ENCODE measurements at regions not wholly inside any gene's neighbourhood (a gene's known extent, or its start where the extent isn't known, plus 50 kb on each side); places are given as distances from the start of the nearest gene placed in this dataset.

DNA sequence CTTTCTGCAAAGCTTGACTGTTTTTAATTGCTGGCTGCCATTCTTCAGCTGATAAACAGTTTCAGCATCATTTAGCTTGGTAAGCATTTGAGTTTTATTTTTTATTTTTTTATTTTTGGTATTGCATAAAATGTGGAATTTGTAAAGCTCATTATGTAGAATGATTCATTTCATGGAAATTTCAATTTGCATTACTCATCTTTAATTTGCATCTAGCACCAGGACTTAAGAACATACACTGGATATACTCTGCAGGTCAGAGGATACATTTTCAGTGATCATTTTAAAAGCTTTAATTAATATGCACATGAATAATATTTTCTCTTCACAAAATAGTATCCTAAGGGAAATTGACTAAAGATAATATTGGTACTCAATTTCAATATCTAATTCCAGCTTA, 732.4 kb upstream of the BCHE start:
- H3K4me1 Mint-ChIP-seq (ENCODE audit: unreplicated experiment): no peaks in the 10 kb centered on the region
- no peaks in the 10 kb centered on the region for H3K27me3 Mint-ChIP-seq (ENCODE audit: unreplicated experiment)
- no peaks in the 10 kb centered on the region for H3K9me3 Mint-ChIP-seq (ENCODE audit: unreplicated experiment)
- no peak overlapping the region for H3K27ac Mint-ChIP-seq (ENCODE audit: unreplicated experiment)
- H3K4me3 Mint-ChIP-seq (ENCODE audit: unreplicated experiment): no peak overlapping the region
- DNase-seq (ENCODE audit: low spot score): no peak
- H3K36me3 Mint-ChIP-seq (ENCODE audit: low read depth, unreplicated experiment): no peaks in the 10 kb centered on the region
- TF ChIP-seq, protein P1, sequence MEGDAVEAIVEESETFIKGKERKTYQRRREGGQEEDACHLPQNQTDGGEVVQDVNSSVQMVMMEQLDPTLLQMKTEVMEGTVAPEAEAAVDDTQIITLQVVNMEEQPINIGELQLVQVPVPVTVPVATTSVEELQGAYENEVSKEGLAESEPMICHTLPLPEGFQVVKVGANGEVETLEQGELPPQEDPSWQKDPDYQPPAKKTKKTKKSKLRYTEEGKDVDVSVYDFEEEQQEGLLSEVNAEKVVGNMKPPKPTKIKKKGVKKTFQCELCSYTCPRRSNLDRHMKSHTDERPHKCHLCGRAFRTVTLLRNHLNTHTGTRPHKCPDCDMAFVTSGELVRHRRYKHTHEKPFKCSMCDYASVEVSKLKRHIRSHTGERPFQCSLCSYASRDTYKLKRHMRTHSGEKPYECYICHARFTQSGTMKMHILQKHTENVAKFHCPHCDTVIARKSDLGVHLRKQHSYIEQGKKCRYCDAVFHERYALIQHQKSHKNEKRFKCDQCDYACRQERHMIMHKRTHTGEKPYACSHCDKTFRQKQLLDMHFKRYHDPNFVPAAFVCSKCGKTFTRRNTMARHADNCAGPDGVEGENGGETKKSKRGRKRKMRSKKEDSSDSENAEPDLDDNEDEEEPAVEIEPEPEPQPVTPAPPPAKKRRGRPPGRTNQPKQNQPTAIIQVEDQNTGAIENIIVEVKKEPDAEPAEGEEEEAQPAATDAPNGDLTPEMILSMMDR (IDR thresholded peaks at IDR 0.05; ENCODE audit: unreplicated experiment): no peak

DNA sequence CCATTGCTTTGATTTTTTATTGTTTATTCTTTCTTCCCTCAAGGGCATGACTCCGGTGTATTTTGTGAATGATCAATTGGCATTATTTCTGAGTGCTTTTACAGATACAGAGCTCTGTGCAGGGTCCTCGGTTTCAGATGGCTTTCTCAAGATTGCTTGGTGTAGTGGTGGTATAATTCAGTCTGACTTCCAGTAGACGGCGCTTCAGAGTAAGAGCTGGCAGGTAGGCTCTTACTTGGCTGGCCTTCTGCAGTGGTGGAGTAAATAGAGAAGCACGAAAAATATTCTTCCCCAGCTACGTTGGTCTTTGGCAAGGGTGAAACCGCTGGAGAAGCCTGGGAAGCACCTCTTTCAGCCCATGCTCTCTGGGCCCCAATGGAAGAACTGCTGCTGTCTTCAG, 723.0 kb upstream of the BCHE start:
- Mint-ChIP-seq H3K4me3 (ENCODE audit: unreplicated experiment) (no peak overlapping the region), H3K27ac (ENCODE audit: unreplicated experiment) (no peak overlapping the region), H3K36me3 (ENCODE audit: low read depth, unreplicated experiment) (no peaks in the 10 kb centered on the region), H3K4me1 (ENCODE audit: unreplicated experiment) (no peaks in the 10 kb centered on the region), H3K27me3 (ENCODE audit: unreplicated experiment) (no peaks in the 10 kb centered on the region), H3K9me3 (ENCODE audit: unreplicated experiment) (no peaks in the 10 kb centered on the region)
- DNase-seq (ENCODE audit: low spot score): no peak
- TF ChIP-seq, protein P1 (IDR thresholded peaks at IDR 0.05; ENCODE audit: unreplicated experiment): no peak

DNA sequence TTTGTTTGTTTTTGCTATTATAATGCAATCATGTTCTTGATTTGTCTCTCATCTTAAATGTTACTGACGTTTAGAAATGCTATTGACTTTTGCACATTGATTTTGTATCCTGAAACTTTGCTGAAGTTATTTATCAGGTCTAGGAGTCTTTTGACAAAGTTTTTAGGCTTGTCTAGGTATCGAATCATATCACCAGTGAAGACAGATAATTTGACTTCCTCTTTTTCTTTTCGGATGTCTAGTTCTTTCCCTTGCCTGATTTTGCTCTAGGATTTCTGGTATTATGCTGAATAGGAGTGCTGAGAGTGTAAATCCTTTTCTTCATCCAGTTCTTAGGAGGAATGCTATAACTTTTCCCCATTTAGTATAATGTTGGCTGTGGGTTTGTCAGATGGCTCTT, 719.7 kb upstream of the BCHE start:
- no peak for DNase-seq (ENCODE audit: low spot score)
- TF ChIP-seq, protein P1 (IDR thresholded peaks at IDR 0.05; ENCODE audit: unreplicated experiment): no peak
- Mint-ChIP-seq H3K27ac (ENCODE audit: unreplicated experiment) (no peak overlapping the region), H3K27me3 (ENCODE audit: unreplicated experiment) (no peaks in the 10 kb centered on the region), H3K36me3 (ENCODE audit: low read depth, unreplicated experiment) (no peaks in the 10 kb centered on the region), H3K9me3 (ENCODE audit: unreplicated experiment) (no peaks in the 10 kb centered on the region), H3K4me1 (ENCODE audit: unreplicated experiment) (no peaks in the 10 kb centered on the region), H3K4me3 (ENCODE audit: unreplicated experiment) (no peak overlapping the region)

DNA sequence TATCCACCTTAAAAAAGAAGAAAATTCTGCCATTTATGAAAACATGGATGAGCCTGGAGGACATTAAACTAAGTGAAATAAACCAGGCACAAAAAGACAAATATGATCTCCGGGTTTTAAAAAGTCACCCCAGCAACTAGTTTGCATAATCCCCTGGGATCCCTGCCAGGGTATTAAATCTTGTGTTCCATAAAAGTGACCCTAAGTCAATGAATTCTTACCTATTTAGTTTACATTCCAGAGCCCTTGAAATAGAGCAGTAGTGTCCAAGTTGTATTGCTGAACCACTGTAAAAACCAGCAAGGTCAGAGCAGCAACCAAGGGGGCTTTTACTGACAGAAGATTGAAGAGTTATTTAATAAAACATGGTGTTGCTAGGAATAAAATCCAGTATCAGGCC, 716.8 kb upstream of the BCHE start:
- TF ChIP-seq, protein P1 (IDR thresholded peaks at IDR 0.05; ENCODE audit: unreplicated experiment): no peak
- Mint-ChIP-seq H3K9me3 (ENCODE audit: unreplicated experiment) (no peaks in the 10 kb centered on the region), H3K27ac (ENCODE audit: unreplicated experiment) (no peak overlapping the region), H3K27me3 (ENCODE audit: unreplicated experiment) (no peaks in the 10 kb centered on the region), H3K4me3 (ENCODE audit: unreplicated experiment) (no peak overlapping the region), H3K4me1 (ENCODE audit: unreplicated experiment) (no peaks in the 10 kb centered on the region), H3K36me3 (ENCODE audit: low read depth, unreplicated experiment) (no peaks in the 10 kb centered on the region)
- DNase-seq (ENCODE audit: low spot score): no peak

DNA sequence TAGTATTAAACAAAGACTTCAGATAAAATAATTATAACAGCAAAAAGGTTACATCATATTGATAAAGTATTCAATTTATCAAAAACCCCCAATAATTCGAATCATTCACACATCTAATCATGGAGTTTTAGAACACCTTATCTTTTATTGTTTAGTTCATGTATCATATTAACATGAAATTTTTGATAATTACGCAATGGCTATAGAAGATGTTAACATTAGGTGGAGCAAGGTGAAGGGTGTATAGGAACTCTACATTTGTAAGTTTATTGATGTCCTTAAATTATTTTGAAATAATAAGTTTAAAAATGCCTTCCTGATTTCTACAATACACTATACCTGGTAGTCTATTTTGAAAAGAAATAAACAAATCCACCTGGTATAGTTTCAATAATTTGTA, 696.5 kb upstream of the BCHE start:
- DNase-seq (ENCODE audit: low spot score): no peak
- Mint-ChIP-seq H3K9me3 (ENCODE audit: unreplicated experiment) (peaks cover 14% of the 10 kb centered on the region), H3K27me3 (ENCODE audit: unreplicated experiment) (no peaks in the 10 kb centered on the region), H3K4me3 (ENCODE audit: unreplicated experiment) (no peak overlapping the region), H3K36me3 (ENCODE audit: low read depth, unreplicated experiment) (no peaks in the 10 kb centered on the region), H3K27ac (ENCODE audit: unreplicated experiment) (no peak overlapping the region), H3K4me1 (ENCODE audit: unreplicated experiment) (peaks cover 3% of the 10 kb centered on the region)
- TF ChIP-seq, protein P1 (IDR thresholded peaks at IDR 0.05; ENCODE audit: unreplicated experiment): no peak

Measured in endothelial cell (in vitro differentiated cells).